ENCODE measurements at regions not wholly inside any gene's neighbourhood (a gene's known extent, or its start where the extent isn't known, plus 50 kb on each side); places are given as distances from the start of the nearest gene placed in this dataset.

- TF ChIP-seq POLR2A (IDR thresholded peaks at IDR 0.05) (no peak), CTCF (IDR thresholded peaks at IDR 0.05 in 4 of 5, conservative IDR thresholded peaks at IDR 0.05 in 1 of 5) (no peak)
Measured at GRCh38 chr22:27624042-27624441, 177.5 kb downstream of the MN1 start.

Data from gastrocnemius medialis (tissue), 4 donors.